ENCODE measurements at regions not wholly inside any gene's neighbourhood (a gene's known extent, or its start where the extent isn't known, plus 50 kb on each side); places are given as distances from the start of the nearest gene placed in this dataset.
A peak's percentile ranks its signal among the peaks of the same experiment; 100 is the strongest.

DNA sequence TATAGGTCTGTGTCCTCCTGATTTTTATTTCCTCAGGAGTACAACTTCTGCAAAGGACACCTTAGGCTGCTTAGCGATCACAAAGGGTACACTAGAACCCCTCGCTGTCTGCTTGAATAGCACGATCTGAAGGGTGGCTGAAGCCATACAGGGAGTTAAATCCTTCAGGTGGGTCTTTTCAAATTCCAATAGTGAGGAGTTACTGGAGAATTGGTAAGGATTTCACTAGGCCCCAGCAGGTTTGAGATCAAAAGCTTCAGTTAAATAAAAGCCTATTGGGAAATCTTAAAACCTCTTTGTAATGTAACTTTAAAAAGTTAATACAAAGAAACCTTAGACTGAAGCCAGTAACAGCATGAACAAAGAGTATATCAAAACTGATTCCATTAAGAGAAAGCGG, 613.1 kb downstream of the ZEB2 start:
- no peak for DNase-seq

- DNase-seq, result no peak
These were observed 614.3 kb downstream of the ZEB2 start for GRCh38 chr2:143905587-143905986.

DNA sequence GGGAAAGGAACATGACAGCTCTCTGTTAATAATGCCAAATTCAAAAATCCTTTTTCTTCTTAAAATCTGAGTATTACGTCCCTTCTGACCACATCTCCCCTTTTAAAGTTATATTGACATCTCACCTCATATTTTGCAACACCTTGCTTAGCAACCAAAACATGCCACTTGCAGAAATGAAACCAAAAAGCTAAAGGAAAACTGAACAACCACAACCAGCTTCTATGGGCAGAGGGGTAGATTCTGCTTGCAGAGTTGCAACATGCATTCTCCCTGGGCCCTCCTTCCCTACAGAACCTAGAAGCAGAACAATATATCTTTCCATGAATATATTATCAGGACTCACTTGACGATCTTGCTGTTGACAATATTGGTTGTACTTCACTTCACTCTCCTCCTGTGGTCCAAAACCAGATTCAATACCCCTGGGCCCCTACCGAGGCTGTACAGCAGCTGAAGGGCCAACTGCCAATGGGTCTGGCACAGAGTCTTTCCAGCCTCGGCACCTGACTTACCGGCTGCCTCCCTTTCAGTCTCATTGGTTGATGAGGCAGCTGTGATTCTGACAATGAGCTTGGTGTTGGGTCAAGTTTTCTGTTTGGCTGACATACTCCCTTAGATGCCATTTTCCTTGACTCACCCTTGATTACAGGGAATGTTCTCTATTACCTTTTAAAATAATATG, 616.6 kb downstream of the ZEB2 start:
- DNase-seq, result peak; percentile 19

GRCh38 chr2:143901185-143901842, 618.6 kb downstream of the ZEB2 start:
- peak; percentile 62 for DNase-seq

DNA sequence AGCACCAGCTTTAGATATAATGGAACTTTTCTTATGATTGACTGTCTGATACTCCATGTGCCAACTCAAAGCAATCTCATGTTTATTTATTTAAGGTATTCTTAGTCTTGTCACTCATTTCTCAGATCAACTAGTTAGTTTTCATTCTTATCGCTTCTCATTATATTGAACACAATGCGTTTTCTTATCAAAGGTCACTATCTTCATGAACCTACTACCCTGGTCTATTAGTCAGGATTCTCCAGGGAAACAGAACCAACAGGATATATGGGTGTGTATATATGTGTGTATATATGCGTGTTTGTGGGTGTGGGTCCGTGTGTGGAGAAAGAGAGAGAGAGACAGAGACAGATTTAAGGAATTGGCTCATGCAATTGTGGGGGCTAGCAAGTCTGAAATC, 619.9 kb downstream of the ZEB2 start:
- DNase-seq, result no peak

- DNase-seq, result no peak
These were observed 626.5 kb downstream of the ZEB2 start for GRCh38 chr2:143893371-143893770.

DNA sequence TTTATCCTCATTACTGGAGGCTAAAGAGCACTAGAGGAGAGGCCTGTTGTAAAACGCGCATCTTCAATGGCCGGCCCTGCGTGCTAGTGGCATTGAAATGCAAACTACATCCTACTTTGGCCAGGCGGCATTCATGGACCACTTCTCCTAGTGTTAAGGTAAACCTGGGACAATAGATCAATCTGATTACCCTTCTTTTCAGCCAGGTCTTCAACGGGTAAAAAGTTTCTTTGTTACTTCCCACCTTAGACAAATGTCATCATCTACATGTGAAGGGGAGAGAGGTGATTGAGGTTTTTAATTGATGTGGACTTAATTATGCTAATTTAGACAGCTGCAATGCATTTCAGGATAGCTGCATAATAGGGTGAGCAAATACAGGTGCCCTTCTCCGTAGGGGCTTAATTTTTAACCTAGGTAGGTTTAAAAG, 628.0 kb downstream of the ZEB2 start:
- DNase-seq, result no peak

DNA sequence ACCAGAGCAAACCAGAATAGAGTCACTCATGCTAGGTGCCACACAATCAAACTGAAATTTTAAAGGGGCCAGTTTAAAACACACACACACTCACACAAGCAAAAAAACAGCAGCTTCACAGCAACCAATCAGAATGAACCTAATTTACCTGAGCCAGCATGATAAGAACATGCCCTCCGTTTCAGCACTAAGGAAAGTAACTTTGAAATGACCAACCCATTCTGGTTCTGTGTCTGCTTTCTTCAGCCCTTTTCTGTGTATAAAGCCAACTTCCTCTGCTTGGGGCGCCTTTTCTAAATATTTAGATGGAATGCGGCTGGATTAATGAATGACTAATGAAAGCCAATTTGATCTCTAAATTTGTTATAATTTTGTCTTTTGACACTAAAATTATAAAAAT, 629.1 kb downstream of the ZEB2 start:
- DNase-seq, result peak; percentile 4

DNA sequence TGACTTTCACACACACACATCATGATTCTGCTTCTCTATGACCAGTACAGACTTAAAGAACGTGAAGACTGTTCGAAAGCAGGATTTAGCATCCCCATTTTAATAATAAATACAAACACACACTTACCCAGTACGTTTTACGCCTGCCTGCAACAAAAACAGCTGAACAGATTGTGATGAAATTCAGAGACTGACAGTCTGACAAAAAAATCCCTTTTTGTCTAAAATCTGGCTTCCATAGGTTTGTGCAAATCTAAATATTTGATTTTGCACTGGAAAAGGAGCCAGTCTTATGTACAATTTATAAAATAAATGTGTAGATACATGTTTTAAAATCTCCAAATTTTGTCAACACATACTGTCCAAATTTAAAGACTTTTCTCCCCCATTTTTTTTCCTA, 630.7 kb downstream of the ZEB2 start:
- no peak for DNase-seq

DNA sequence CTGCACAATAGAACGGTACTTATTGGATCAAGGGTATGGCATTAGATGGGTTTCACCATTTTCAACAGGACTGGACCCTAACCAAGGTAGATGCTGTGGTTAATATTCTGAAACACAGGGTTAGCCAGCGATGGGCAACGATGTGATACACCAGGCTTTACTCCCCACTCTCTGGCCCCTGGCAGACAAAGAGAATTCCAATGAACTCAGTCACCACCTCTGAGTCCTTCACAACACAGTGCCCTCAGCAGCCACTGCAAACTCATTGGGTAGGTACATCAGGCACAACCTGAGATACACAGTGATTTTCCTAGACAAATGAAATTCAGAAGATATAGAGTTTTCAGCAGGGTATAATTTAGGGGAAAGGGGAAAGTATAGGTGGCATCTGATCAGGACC, 634.5 kb downstream of the ZEB2 start:
- no peak for DNase-seq

DNA sequence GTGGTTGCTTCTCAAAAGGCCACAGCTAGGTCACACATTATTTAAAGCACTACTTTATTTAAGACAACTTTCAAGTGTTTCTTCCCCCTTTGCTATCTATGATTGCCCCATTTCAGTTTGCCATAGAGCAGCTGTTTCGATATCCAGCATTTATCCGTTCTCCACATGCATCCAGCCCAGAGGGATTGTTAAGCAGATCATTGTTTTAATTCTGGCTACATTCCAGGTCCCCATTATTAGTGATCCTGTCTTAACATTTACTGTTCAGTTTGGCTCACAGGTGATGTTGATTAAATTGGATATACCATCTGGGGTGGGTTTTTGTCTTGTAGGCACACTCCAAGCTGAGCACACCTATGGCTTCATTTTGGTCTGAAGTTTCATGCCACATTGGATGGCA, 638.7 kb downstream of the ZEB2 start:
- DNase-seq, result no peak

DNA sequence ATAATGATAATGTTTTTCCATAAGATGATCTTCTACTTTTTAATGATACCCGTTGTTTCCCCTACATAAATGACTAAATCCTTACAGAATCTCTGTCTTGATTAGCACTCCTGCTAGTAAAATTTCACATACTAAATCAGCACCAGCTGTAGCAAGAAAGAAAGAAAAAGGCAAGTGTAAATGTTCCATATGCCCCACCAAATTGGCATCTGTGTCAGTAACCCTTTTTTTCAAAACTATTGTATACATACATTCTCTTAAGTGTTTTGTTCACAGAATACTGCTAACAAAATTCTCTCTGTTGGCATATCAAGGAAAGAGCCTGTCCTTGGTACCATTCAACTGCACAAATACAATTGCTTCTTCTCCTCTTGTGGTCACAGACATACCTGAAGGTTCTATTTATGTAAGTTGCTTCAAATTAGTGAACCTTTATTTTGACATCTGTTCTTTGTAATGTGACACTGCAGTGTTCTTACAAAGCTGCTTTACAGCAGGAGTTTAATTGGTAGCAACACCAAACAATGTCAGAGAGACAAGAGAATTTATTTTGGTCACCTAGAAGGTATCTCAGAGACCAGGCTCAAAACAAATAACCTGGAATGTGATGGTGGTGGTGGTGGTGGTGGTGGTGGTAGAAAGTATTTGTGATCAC, 641.9 kb downstream of the ZEB2 start:
- no peak for DNase-seq

DNA sequence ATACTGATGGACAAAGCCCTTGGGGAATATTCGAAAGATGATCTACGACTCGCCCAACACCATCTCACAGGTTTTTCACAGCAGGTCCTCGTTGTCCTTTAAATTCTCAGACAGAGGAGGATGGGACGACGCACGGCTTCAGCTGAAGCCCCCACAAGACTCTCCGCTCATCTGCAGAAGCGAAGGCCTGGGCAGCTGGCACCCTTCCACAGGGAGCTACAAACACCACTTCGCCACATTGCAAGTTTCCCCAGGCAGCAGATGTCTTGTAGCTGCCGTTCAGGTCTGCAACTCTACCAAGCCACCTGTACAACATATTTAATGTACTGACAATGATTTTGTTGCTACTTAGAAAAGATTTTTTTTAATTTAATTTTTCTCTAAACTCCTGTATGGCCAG, 642.9 kb downstream of the ZEB2 start:
- no peak for DNase-seq

GRCh38 chr2:143875295-143876233, 644.4 kb downstream of the ZEB2 start:
- DNase-seq, result no peak

GRCh38 chr2:143873886-143874285, 646.0 kb downstream of the ZEB2 start:
- no peak for DNase-seq

DNA sequence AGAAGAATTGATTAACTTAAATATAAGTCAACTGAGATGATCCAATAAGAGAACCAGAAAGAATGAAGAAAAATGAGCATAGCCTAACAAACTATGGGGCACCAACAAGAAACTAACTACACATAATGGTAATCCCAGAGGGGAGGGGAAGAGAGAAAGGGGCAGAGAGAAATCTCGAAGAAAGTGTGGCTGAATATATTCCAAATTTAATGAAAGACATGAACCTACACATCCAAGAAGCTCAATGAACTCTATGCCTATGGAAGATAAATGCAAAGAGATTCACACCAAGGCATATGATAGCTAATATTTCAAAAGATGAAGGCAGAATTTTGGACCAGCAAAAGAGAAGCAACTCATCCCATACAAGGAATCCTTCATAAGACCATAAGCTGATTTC, 649.2 kb downstream of the ZEB2 start:
- no peak for DNase-seq

- DNase-seq, result no peak
These were observed 662.9 kb downstream of the ZEB2 start for GRCh38 chr2:143856978-143857377.

- DNase-seq, result peak; percentile 3
These were observed 667.2 kb downstream of the ZEB2 start for GRCh38 chr2:143852759-143853158.

GRCh38 chr2:143850084-143850483, 669.8 kb downstream of the ZEB2 start:
- DNase-seq, result no peak

GRCh38 chr2:143847257-143847656, 672.7 kb downstream of the ZEB2 start:
- DNase-seq, result no peak

DNA sequence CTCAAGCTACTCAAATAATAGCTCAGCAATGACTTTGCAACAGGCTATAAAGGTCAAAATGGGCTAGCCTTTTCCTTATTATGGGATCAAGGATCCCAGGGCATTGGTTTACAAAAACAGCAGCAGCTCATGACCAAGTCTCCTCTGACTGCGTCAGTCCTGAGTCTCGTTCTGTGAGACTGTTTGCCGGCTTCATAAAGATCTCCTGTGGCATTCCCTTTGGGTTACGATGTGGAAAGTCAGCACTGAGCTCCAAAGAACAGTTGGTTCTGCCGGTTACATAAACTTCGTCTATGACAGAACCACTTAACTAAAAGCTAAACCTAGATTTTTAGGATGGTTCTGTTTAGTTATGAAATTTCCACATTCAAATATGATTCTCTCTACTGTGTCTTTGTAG, 674.9 kb downstream of the ZEB2 start:
- no peak for DNase-seq

GRCh38 chr2:143843686-143844085, 676.2 kb downstream of the ZEB2 start:
- no peak for DNase-seq

DNA sequence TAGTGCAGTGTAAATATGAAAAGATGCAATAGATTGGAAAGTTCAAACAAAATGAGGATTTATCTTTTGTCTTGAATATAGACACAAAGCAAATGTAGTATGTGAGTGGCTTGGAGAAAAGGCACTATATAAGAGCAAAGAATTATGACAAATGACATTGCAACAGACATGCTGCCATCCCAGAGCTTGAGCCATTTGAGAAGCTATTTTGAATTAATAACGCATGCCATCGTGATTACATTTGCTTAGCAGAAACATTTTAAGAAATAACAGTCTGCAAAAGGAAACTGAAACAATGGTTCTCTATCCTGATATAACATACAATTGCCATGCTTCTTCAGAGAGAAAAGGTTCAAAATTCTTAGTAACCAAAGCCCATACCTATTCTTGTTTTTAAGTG, 677.1 kb downstream of the ZEB2 start:
- DNase-seq, result no peak
